ENCODE measurements at regions not wholly inside any gene's neighbourhood (a gene's known extent, or its start where the extent isn't known, plus 50 kb on each side); places are given as distances from the start of the nearest gene placed in this dataset.

DNA sequence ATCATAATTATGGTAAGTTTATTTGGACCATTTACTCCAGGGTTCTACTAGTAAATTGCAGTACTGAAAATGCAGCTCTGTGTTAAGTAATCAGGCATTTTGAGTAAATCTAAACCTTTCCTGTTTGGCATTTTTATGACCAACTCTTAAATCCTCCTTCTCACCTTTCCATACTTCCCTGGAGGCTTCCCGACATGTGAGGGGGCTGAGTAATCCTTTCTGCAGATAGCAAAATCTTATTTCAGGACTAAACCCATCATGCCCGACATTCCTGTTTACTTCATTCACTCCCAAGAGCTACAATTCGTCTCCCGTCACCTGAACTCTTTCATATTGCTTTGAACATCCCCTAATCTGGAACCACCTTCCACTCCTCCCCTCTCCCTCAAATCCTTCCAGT, 296.6 kb downstream of the IKZF2 start:
- no peak for TF ChIP-seq POLR2A (IDR thresholded peaks at IDR 0.05)
- TF ChIP-seq, protein P1, sequence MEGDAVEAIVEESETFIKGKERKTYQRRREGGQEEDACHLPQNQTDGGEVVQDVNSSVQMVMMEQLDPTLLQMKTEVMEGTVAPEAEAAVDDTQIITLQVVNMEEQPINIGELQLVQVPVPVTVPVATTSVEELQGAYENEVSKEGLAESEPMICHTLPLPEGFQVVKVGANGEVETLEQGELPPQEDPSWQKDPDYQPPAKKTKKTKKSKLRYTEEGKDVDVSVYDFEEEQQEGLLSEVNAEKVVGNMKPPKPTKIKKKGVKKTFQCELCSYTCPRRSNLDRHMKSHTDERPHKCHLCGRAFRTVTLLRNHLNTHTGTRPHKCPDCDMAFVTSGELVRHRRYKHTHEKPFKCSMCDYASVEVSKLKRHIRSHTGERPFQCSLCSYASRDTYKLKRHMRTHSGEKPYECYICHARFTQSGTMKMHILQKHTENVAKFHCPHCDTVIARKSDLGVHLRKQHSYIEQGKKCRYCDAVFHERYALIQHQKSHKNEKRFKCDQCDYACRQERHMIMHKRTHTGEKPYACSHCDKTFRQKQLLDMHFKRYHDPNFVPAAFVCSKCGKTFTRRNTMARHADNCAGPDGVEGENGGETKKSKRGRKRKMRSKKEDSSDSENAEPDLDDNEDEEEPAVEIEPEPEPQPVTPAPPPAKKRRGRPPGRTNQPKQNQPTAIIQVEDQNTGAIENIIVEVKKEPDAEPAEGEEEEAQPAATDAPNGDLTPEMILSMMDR (IDR thresholded peaks at IDR 0.05) = no peak
